Upper lobe of right lung (tissue), 1 donor: ENCODE measurements at regions not wholly inside any gene's neighbourhood (a gene's known extent, or its start where the extent isn't known, plus 50 kb on each side); places are given as distances from the start of the nearest gene placed in this dataset.

ENCODE experiments used
- ATAC-seq: fragments of 200-7000 bp; cut with Tn5 transposase; one replicate; pipeline ENCODE4 v1.9.1; 2020; ENCODE audit warnings: mild to moderate bottlenecking, moderate library complexity
- DNase-seq: peaks from one replicate; pipeline ENCODE4 v3.0.0-alpha.2; 2020
- H3K27ac ChIP-seq: fragments of 200-600 bp; one replicate; pipeline ENCODE4 v1.8.0; 2022
- H3K27me3 ChIP-seq: fragments of 200-600 bp; one replicate; pipeline ENCODE4 v1.8.0; 2022; ENCODE audit warnings: mild to moderate bottlenecking
- H3K36me3 ChIP-seq: fragments of 200-600 bp; one replicate; pipeline ENCODE4 v1.8.0; 2022
- H3K4me1 ChIP-seq: fragments of 200-600 bp; one replicate; pipeline ENCODE4 v1.8.0; 2022
- H3K4me3 ChIP-seq: fragments of 200-600 bp; one replicate; pipeline ENCODE4 v1.8.0; 2022; ENCODE audit warnings: mild to moderate bottlenecking
- H3K9me3 ChIP-seq: fragments of 200-600 bp; one replicate; pipeline ENCODE4 v1.8.0; 2022
- intact Hi-C: fragments of 100-400 bp; cut with DNase I; formaldehyde crosslinking; loops from one replicate; pipeline ENCODE4 v1.11.0; 2022
- TF ChIP-seq, protein P1 (sequence below): fragments of 200-600 bp; IDR thresholded peaks from one replicate; pipeline ENCODE4 v1.8.0; 2022; ENCODE audit warnings: antibody characterized with exemption
- donor health status: DM: no; HTN: yes; CAD: no; lungs with severe emphysema.

- intact Hi-C loops = no loop called here
- Histone ChIP-seq H3K27ac (no peak overlapping the region), H3K27me3 (no peaks in the 10 kb centered on the region), H3K4me3 (no peak overlapping the region), H3K9me3 (no peaks in the 10 kb centered on the region), H3K36me3 (no peaks in the 10 kb centered on the region), H3K4me1 (no peaks in the 10 kb centered on the region)
- DNase-seq (no peak), ATAC-seq (no peak)
- TF ChIP-seq, protein P1, sequence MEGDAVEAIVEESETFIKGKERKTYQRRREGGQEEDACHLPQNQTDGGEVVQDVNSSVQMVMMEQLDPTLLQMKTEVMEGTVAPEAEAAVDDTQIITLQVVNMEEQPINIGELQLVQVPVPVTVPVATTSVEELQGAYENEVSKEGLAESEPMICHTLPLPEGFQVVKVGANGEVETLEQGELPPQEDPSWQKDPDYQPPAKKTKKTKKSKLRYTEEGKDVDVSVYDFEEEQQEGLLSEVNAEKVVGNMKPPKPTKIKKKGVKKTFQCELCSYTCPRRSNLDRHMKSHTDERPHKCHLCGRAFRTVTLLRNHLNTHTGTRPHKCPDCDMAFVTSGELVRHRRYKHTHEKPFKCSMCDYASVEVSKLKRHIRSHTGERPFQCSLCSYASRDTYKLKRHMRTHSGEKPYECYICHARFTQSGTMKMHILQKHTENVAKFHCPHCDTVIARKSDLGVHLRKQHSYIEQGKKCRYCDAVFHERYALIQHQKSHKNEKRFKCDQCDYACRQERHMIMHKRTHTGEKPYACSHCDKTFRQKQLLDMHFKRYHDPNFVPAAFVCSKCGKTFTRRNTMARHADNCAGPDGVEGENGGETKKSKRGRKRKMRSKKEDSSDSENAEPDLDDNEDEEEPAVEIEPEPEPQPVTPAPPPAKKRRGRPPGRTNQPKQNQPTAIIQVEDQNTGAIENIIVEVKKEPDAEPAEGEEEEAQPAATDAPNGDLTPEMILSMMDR = no peak
Measured at GRCh38 chr14:98393527-98393926, 878.5 kb downstream of the BCL11B start.

- ATAC-seq (no peak), DNase-seq (no peak)
- Histone ChIP-seq H3K27ac (no peak overlapping the region), H3K27me3 (no peaks in the 10 kb centered on the region), H3K4me1 (no peaks in the 10 kb centered on the region), H3K4me3 (no peak overlapping the region), H3K9me3 (no peaks in the 10 kb centered on the region), H3K36me3 (no peaks in the 10 kb centered on the region)
- intact Hi-C loops = no loop called here
- TF ChIP-seq, protein P1 = no peak
Measured at GRCh38 chr14:98404811-98405210, 867.2 kb downstream of the BCL11B start.

DNA sequence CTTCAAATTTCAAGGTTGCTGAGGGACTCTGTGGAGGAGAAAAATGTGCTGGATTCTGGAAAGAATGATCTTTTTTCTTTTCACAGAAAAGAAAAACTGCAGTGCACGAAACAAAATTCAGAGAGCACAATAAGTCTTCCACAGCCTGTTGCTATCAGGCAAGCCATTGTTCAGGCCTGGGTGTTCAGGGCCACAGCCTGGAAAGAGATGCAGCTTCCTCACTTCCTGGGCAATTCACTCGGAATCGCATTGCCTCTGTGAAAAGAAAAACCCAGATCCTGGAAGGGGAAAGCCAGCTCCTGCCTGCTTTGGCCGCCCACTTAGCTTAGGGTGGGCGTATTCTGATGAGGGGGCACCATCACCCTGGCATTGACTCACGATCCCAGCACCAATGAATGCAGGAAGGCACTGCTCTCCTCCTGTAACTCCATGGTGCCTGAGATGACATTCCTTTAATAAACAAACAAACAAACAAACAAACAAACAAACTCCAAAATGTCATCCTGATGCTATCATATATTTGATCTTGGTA is 863.9 kb downstream of the BCL11B start:
- Histone ChIP-seq H3K4me1 (no peaks in the 10 kb centered on the region), H3K4me3 (no peak overlapping the region), H3K27ac (no peak overlapping the region), H3K9me3 (no peaks in the 10 kb centered on the region), H3K27me3 (no peaks in the 10 kb centered on the region), H3K36me3 (no peaks in the 10 kb centered on the region)
- intact Hi-C loops = no loop called here
- ATAC-seq = no peak
- TF ChIP-seq, protein P1 = no peak
- DNase-seq = no peak

- Histone ChIP-seq H3K4me1 (no peaks in the 10 kb centered on the region), H3K27ac (no peak overlapping the region), H3K9me3 (no peaks in the 10 kb centered on the region), H3K4me3 (no peak overlapping the region), H3K36me3 (no peaks in the 10 kb centered on the region), H3K27me3 (no peaks in the 10 kb centered on the region)
- DNase-seq (no peak), ATAC-seq (no peak)
- TF ChIP-seq, protein P1 = no peak
- intact Hi-C loops = no loop called here
Measured at GRCh38 chr14:98408713-98409112, 863.3 kb downstream of the BCL11B start.

- Histone ChIP-seq H3K4me3 (no peak overlapping the region), H3K27ac (no peak overlapping the region), H3K27me3 (no peaks in the 10 kb centered on the region), H3K4me1 (no peaks in the 10 kb centered on the region), H3K36me3 (no peaks in the 10 kb centered on the region), H3K9me3 (no peaks in the 10 kb centered on the region)
- DNase-seq = no peak
- no peak for ATAC-seq
- intact Hi-C loops = no loop called here
- TF ChIP-seq, protein P1 = no peak
Measured at GRCh38 chr14:98411154-98411553, 860.8 kb downstream of the BCL11B start.

DNA sequence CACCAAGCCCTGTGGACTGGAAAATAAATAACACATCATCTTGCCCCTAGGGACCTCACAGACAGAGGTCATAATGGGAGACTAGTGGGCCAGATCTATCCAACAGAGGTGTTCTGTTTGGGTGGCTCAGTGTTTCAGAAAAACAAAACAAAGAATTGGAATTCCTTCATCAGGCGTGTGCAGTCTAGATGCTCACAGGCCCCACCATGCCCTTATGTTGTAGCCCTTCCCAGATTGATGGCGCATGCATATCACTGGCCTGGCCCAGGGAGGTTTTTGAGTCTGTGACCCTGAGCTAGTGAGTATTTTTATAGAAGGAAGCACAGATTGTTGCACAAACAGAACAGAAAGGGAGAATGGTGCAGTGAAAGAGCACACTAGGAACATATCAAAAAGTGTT is 859.6 kb downstream of the BCL11B start:
- no peaks in the 10 kb centered on the region for H3K27me3 ChIP-seq
- no peaks in the 10 kb centered on the region for H3K4me1 ChIP-seq
- H3K4me3 ChIP-seq = no peak overlapping the region
- no peak for DNase-seq
- no peak for ATAC-seq
- H3K27ac ChIP-seq = no peak overlapping the region
- TF ChIP-seq, protein P1 = no peak
- H3K9me3 ChIP-seq = no peaks in the 10 kb centered on the region
- intact Hi-C loops = no loop called here
- H3K36me3 ChIP-seq = no peaks in the 10 kb centered on the region
